K562 (cell line): ENCODE measurements at regions not wholly inside any gene's neighbourhood (a gene's known extent, or its start where the extent isn't known, plus 50 kb on each side); places are given as distances from the start of the nearest gene placed in this dataset.

ENCODE experiments used
- ATAC-seq: fragments of 200-7000 bp; cut with Tn5 transposase; 3 replicates; pipeline ENCODE4 v1.9.1; 2020; ENCODE audit warnings: moderate library complexity
- BruUV-seq: library from RNA; stranded (reverse); fragments of 400-500 nt; replicated peaks from 2 replicates; lab custom pipeline; 2021; lab: Mats Ljungman, UMichigan
- CTCF ChIA-PET: fragments of 300-600 bp; formaldehyde crosslinking; extraction: SDS; loops from one replicate; lab custom pipeline; 2021; ENCODE audit warnings: low intra/inter-chr PET ratio; lab: Yijun Ruan, JAX
- POLR2A ChIA-PET: fragments of 300-600, 350-650 bp; sonication (Branson Sonifier 250); formaldehyde crosslinking; extraction: SDS; loops from one replicate; lab custom pipeline; 2021; ENCODE audit warnings: antibody characterized with exemption, inconsistent platforms; lab: Yijun Ruan, JAX
- DNase-seq, 4 experiments: peaks; one replicate each; pipeline versions ENCODE4 v3.0.0 to v3.0.0-alpha.2; 2011 to 2018; ENCODE audit warnings: low spot score in 3 of 4, mixed read lengths in 3 of 4; ENCODE audit errors: extremely low read depth in 1 of 4
- FAIRE-seq: peaks from 2 replicates; lab custom pipeline; 2011; peaks lifted over from hg19 to GRCh38; lab: Jason Lieb, UNC
- H2AFZ ChIP-seq: 2 replicates; pipeline ENCODE4 v1.6.0; 2011; ENCODE audit warnings: low read depth, low read length, control low read depth, inconsistent platforms
- H3K27ac ChIP-seq: fragments of 200-600 bp; 3 replicates; pipeline ENCODE4 v1.8.0; 2011; ENCODE audit warnings: low read depth, mild to moderate bottlenecking, control low read depth, inconsistent platforms, low read length, moderate library complexity, mixed read lengths; ENCODE audit errors: extremely low read depth
- H3K27me3 ChIP-seq, 2 experiments: fragments of 300-600 bp in 1 of 2; 2 replicates in 1 of 2; 3 replicates in 1 of 2; pipeline versions ENCODE4 v1.6.0 to v1.8.0; 2011; ENCODE audit warnings: inconsistent platforms in 2 of 2, low read length in 2 of 2, mild to moderate bottlenecking in 1 of 2, mixed read lengths in 1 of 2, moderate library complexity in 1 of 2; ENCODE audit not compliant: control insufficient read depth in 2 of 2, insufficient read depth in 2 of 2
- H3K36me3 ChIP-seq: fragments of 300-600 bp; 3 replicates; pipeline ENCODE4 v1.8.0; 2011; ENCODE audit warnings: mild to moderate bottlenecking, low read length, inconsistent platforms; ENCODE audit not compliant: control insufficient read depth, insufficient read depth
- H3K4me1 ChIP-seq, 2 experiments: fragments of 200-600 bp in 1 of 2; replicated peaks in 1 of 2; 2 replicates in 1 of 2; 3 replicates in 1 of 2; pipeline versions ENCODE4 v1.5.1 to v1.8.0; 2011; ENCODE audit warnings: inconsistent platforms in 2 of 2, low read length in 2 of 2, mild to moderate bottlenecking in 1 of 2, mixed read lengths in 1 of 2, moderate library complexity in 1 of 2; ENCODE audit not compliant: control insufficient read depth in 2 of 2, insufficient read depth in 2 of 2
- H3K4me2 ChIP-seq: 2 replicates; pipeline ENCODE4 v1.6.1; 2011; ENCODE audit warnings: low read length, control low read depth, inconsistent platforms, mixed read lengths; ENCODE audit not compliant: insufficient read depth
- H3K4me3 ChIP-seq: fragments of 200-600 bp; sonication (generic), shearing (Covaris generic); 2 replicates; pipeline ENCODE4 v1.5.1; 2016; ENCODE audit warnings: control low read depth, inconsistent platforms
- H3K79me2 ChIP-seq: fragments of 200-600 bp; 3 replicates; pipeline ENCODE4 v1.8.0; 2011; ENCODE audit warnings: low read length, inconsistent platforms; ENCODE audit not compliant: control insufficient read depth, insufficient read depth
- H3K9ac ChIP-seq, 2 experiments: 2 replicates each; pipeline versions ENCODE4 v1.6.0 to v1.6.1; 2011; ENCODE audit warnings: low read depth in 2 of 2, low read length in 2 of 2, control low read depth in 1 of 2, inconsistent platforms in 1 of 2, mild to moderate bottlenecking in 1 of 2, mixed read lengths in 1 of 2; ENCODE audit not compliant: insufficient read depth in 1 of 2
- H3K9me1 ChIP-seq: one replicate; pipeline ENCODE4 v1.6.0; 2011; ENCODE audit warnings: inconsistent platforms, mild to moderate bottlenecking, low read length, moderate library complexity; ENCODE audit not compliant: control insufficient read depth, insufficient read depth
- H3K9me3 ChIP-seq: replicated peaks from 2 replicates; pipeline ENCODE4 v1.5.1; 2011; ENCODE audit warnings: low read depth, low read length, inconsistent platforms; ENCODE audit not compliant: control insufficient read depth, insufficient read depth
- H4K20me1 ChIP-seq: replicated peaks from 2 replicates; pipeline ENCODE4 v1.6.1; 2011; ENCODE audit warnings: low read length, inconsistent platforms, mixed read lengths; ENCODE audit not compliant: control insufficient read depth, insufficient read depth
- CEBPB ChIP-seq: fragments of 450-650 bp; IDR thresholded peaks from 2 replicates; pipeline ENCODE4 v1.6.1; 2016; ENCODE audit warnings: missing genetic modification characterization, missing compliant biosample characterization
- CREB5 ChIP-seq: fragments of 250-450 bp; sonication (Bioruptor Pico); IDR thresholded peaks from 2 replicates; pipeline ENCODE4 v1.5.0; 2020; ENCODE audit warnings: mild to moderate bottlenecking
- EP300 ChIP-seq: IDR thresholded peaks from 2 replicates; pipeline ENCODE4 v1.6.1; 2012; ENCODE audit warnings: low read length, improper control_type of control experiment
- GTF2B ChIP-seq: IDR thresholded peaks from 2 replicates; pipeline ENCODE4 v1.6.1; 2011; ENCODE audit not compliant: insufficient read length; ENCODE audit errors: extremely low read depth
- KAT2B ChIP-seq: IDR thresholded peaks from one replicate; pipeline ENCODE4 v1.6.1; 2012; ENCODE audit warnings: low read depth, mild to moderate bottlenecking, control low read depth, inconsistent platforms, low read length, moderate library complexity
- PREB ChIP-seq: sonication (generic); formaldehyde crosslinking; IDR thresholded peaks from 2 replicates; pipeline ENCODE4 v1.8.1; 2023; ENCODE audit warnings: mild to moderate bottlenecking, missing genetic modification reagents
- TCFL5 ChIP-seq: fragments of 250-450 bp; sonication (Bioruptor Pico); conservative IDR thresholded peaks from 2 replicates; pipeline ENCODE4 v1.6.1; 2021; ENCODE audit warnings: mild to moderate bottlenecking, moderate library complexity, matching md5 sums
- TEAD4 ChIP-seq, 2 experiments: sonication (generic) in 1 of 2; formaldehyde crosslinking in 1 of 2; IDR thresholded peaks; 2 replicates each; pipeline versions ENCODE4 v1.6.1 to v1.8.0; 2012 to 2022; ENCODE audit warnings: borderline replicate concordance in 1 of 2, inconsistent platforms in 1 of 2, low read length in 1 of 2, mild to moderate bottlenecking in 1 of 2, missing genetic modification reagents in 1 of 2
- WHSC1 ChIP-seq: IDR thresholded peaks from one replicate; pipeline ENCODE4 v1.6.1; 2012; ENCODE audit warnings: low read length, control low read depth, inconsistent platforms
- ZNF407 ChIP-seq: fragments of 450-650 bp; IDR thresholded peaks from 2 replicates; pipeline ENCODE4 v1.6.1; 2016; ENCODE audit warnings: low read depth
- ZNF699 ChIP-seq: fragments of 250-450 bp; sonication (Bioruptor Pico); IDR thresholded peaks from 2 replicates; pipeline ENCODE4 v1.8.0; 2021; ENCODE audit warnings: mild to moderate bottlenecking, moderate library complexity; ENCODE audit not compliant: insufficient replicate concordance
- ZNF764 ChIP-seq: fragments of 250-450 bp; sonication (Bioruptor Pico); IDR thresholded peaks from 2 replicates; pipeline ENCODE4 v1.4.0; 2020; ENCODE audit warnings: low read depth, mild to moderate bottlenecking, moderate library complexity
- WGBS: fragments of 100-300 bp; shearing (Covaris generic); methylation state at CpG from one replicate; pipeline ENCODE4 v1.1.6; 2016; ENCODE audit warnings: low coverage, mixed read lengths; ENCODE audit not compliant: insufficient coverage; ENCODE audit errors: missing lambda C conversion rate; 5-methylcytosine and 5-hydroxymethylcytosine counted together
- in situ Hi-C: fragments of 300-500 bp; cut with MboI; formaldehyde crosslinking; loops from 4 replicates; pipeline ENCODE4 v1.15.0; 2018; ENCODE audit warnings: inconsistent platforms, mixed read lengths
- intact Hi-C: fragments of 100-400 bp; cut with micrococcal nuclease; formaldehyde crosslinking; loops from 2 replicates; pipeline ENCODE4 v1.14.2; 2022

GRCh38 chr9:534886-535285, 306.6 kb upstream of the DMRT1 start:
- intact Hi-C loops (no loop called here), in situ Hi-C loops (no loop called here)
- Histone ChIP-seq H3K27me3 (no peaks in the 10 kb centered on the region; a peak in 1 of 5 replicates), H3K36me3 (no peaks in the 10 kb centered on the region), H3K9me3 (no peaks in the 10 kb centered on the region), H4K20me1 (no peaks in the 10 kb centered on the region), H3K9ac (no peak overlapping the region), H2AFZ (no peak overlapping the region), H3K9me1 (no peaks in the 10 kb centered on the region), H3K27ac (no peak overlapping the region), H3K79me2 (no peaks in the 10 kb centered on the region), H3K4me3 (no peak overlapping the region), H3K4me2 (no peak overlapping the region), H3K4me1 (no peaks in the 10 kb centered on the region; a peak in 1 of 5 replicates)
- ATAC-seq (no peak), DNase-seq (no peak), FAIRE-seq (no peak)
- no TSS peak for BruUV-seq
- 2% methylated on average over 4 of the region's 4 CpGs for WGBS
- ChIA-PET POLR2A (interaction anchor here (1.0 kb wide), 1 partner anchor 12 kb away, joined by 3 read pairs; no protein-coding TSS in a partner anchor), CTCF (no interaction called here)
- no peak for TF ChIP-seq ZNF407
- no peak for TF ChIP-seq WHSC1
- TF ChIP-seq CREB5 (CRISPR knock-in tag), result no peak
- TF ChIP-seq ZNF764 (CRISPR knock-in tag), result no peak
- no peak for TF ChIP-seq CEBPB (tag)
- no peak for TF ChIP-seq PREB (CRISPR knock-in tag)
- no peak for TF ChIP-seq KAT2B
- TF ChIP-seq EP300, result no peak
- TF ChIP-seq TCFL5 (CRISPR knock-in tag), result no peak
- no peak for TF ChIP-seq GTF2B
- TF ChIP-seq TEAD4 (IDR thresholded peaks at IDR 0.05; ENCODE audit: low read length), result no peak
- TF ChIP-seq TEAD4 (CRISPR knock-in tag; IDR thresholded peaks at IDR 0.05; ENCODE audit: borderline replicate concordance), result no peak
- TF ChIP-seq ZNF699 (CRISPR knock-in tag), result no peak
